OCI-M1 (cell line): ENCODE measurements at regions not wholly inside any gene's neighbourhood (a gene's known extent, or its start where the extent isn't known, plus 50 kb on each side); places are given as distances from the start of the nearest gene placed in this dataset.

Source experiments
- DNase-seq: peaks from one replicate; lab custom pipeline; 2025; lab: John Stamatoyannopoulos, UW

DNA sequence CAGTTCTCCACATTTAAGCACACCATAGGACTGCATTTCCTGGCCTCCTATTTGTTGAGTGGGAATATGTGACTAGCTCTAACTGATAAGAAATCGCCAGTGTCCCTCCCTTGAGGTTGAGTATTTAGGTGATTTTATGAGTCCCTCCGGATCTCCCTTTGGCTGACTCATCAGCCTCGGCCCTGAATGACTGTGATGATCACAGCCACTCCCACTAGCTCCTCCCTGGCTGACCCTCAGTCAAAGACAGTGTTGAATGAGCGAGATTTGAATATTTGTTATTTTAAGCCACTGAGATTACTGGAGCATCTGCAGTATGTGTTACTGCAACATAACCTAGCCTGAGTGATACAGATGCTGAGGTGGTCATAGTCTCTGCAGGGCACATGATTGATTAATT lies 515.3 kb downstream of the EPHB1 start:
- DNase-seq: no peak

DNA sequence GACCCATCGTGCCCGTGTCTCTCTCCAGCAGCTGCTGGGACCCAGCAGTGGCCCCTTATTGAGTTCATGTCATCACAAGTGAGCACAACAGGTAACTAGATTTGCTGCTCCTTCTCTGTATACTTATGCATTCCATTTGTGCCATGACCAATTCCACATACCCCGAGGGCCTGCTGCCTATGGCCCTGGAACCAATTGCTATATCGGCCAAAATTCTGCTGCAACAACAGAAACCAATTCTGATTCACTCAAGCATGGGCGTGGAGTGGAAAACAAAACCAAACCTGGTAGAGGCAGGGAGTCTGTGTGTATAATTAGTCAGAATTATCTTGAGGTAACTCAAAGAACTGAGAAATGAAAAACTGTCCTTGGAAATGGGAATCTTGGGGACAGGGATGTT lies 516.6 kb downstream of the EPHB1 start:
- no peak for DNase-seq

DNA sequence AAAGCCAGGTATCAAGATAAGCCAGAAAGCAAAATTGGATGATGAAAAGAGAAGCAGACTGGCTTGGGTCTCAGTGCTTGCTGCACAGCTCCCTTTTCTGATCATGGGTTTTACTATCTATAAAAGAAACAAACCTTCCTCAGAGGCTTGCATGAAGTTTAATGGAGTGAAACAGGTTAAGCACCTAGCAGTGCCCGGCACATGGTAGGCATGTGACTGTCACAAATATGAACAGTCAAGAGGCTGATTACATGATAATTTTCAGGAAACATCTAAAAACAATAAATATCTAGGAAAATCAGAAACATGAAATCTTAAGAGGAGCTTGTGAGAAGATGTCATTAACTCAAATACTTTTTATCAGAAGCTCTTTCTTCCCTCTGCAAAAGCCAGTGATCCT lies 519.2 kb downstream of the EPHB1 start:
- no peak for DNase-seq

DNA sequence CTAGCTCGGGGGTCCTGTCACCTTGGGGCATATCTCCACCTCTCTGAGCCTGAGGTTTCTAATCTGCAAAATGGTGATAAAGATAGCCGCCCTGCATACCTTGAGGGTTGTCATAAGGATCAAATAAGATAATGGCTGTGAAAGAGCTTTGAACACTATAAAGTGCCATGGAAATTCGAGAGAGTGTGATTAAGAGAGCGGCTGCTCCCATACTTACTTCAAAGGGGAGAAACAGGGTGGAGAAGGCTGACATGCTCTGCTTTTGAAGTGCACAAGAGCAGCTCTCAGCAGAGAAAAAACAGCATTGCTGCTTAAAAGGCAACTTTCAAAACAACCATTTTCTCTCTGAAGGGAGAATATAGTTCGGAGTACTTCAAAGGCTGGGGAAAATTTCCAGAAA lies 529.2 kb downstream of the EPHB1 start:
- DNase-seq: no peak

DNA sequence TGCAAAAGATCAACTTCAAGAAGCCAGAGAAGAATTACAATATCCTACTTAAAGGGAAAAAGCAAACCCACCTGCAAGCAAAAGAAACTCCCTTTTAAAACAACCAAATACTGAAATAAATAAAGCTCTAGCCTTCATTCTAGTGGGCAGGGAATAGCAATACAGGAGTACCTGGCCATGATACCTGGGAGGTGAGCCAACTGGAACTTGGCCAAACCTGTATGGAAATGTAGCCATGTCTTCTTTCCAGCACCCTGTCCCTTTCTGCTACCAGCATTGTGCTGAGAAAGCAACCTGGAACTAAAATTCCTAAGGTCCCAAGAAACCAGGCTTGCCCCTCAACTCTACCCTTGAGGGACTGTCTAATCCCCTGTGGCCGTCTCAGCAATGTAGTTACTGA lies 530.0 kb downstream of the EPHB1 start:
- DNase-seq: no peak

DNA sequence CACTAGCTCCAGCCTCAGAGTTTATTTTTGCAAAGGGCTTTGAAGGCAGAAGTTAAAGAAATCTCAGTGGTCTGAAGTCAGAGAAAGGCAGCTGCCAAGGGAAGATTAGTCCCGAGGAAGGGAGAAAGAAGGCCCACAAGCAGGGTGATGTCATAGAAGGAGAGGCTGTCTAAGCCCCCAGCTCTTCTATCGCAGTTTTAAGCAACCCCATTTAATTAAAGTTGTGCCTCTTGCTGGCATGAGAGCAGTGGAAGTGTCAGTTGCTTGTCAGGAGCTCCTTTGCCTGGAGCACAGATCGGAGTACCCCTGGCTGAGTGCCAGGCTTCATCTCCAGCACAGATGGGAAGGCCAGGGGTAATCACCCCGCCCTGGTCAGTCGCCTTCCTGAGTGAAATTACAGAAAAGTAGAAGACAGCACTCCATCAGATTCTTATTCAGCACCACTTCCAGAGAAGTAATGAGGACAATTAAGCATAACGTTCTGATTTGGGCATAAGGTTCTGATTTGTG lies 530.7 kb downstream of the EPHB1 start:
- no peak for DNase-seq

DNA sequence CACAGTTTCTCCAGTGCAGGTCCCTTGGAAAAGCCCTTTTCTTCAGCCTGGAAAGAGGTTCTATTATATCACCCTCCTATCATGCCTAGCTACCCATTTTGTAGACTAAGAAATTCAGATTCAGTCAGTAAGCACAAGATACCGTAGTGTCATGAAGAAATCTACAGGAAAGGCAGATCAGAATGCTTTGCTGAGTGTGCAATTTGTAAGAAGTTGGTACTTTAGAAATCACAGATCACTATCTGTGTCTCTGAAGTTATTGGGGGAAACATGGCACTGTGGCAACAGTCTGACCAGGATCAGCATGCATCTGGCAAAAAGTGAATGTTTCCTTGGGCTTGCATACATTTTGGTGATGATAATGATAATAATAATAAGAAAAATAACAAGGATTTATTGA lies 531.8 kb downstream of the EPHB1 start:
- DNase-seq: no peak

DNA sequence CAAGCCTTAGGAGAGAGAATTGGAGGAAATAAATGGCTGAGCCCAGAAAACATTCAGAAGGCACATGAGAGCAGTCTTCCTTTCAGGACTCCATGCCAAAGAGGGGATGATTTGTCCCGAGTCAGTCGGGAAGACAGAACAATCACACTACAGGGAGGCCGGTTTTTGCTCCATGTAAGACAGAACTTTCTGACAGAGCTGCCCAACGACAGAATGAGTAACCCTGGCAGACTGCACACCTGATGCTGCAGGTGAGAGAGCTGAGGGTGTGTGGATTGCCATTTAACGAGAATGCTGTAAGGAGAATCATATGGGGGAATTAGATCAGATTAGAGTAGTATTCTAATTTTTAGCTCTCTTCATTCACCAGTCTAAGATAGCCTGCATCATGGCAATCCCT lies 533.0 kb downstream of the EPHB1 start:
- DNase-seq: no peak

DNA sequence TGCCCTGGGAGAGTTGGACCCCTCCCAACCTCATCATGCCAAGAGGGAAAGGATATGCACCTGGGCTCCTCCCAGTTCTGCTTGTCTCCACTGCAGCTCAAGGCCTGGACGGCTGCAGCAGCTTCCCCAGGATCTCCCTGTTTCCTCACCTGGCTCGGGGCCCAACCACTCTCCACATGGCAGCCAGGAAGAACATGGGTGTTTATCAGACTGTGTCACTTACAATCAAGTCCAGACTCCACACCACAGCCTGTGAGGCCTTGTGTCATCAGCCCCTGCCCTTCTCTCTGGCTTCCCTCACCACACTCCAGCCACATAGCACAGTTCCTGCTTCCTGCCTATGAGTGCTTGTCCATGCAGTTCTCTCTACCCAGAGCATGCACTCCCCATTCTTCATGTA lies 534.4 kb downstream of the EPHB1 start:
- no peak for DNase-seq

DNA sequence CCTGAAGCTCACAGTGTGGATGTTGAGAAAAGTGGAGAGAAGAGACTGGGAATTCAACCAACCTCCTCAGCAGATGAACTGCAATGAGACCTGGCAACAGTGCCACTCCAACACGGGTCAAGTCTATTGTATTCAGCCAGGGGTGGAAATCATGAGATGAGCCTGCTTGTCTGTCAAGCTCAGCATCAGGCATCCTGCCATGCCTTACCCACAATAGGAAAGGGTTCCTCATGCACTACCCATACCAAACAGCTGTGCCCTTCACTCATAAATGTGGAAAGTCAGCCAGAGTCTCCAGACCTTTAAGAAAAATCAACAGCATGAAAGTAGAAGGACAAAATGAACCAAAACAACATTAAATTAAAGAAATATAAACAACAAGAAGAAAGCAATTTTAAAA lies 542.1 kb downstream of the EPHB1 start:
- DNase-seq: no peak

DNA sequence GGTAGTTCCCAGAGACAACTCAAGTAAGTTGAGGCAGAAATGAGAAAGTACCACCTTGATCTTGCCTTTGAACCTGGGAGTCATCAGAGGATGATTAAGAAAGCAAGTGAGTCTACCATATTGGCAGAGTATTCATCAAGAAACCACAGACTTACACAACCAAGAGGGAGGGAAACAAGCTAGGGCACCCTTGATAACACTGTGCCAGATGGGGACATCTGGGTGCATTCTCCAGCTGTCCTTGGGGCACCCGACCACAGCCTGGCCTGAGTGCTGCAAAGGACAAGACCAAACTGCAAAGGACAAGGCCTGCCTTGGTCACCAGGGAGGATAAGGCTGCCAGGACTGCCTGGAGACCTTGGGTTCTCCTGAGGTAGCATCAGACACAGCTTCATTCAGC lies 553.6 kb downstream of the EPHB1 start:
- DNase-seq: no peak

DNA sequence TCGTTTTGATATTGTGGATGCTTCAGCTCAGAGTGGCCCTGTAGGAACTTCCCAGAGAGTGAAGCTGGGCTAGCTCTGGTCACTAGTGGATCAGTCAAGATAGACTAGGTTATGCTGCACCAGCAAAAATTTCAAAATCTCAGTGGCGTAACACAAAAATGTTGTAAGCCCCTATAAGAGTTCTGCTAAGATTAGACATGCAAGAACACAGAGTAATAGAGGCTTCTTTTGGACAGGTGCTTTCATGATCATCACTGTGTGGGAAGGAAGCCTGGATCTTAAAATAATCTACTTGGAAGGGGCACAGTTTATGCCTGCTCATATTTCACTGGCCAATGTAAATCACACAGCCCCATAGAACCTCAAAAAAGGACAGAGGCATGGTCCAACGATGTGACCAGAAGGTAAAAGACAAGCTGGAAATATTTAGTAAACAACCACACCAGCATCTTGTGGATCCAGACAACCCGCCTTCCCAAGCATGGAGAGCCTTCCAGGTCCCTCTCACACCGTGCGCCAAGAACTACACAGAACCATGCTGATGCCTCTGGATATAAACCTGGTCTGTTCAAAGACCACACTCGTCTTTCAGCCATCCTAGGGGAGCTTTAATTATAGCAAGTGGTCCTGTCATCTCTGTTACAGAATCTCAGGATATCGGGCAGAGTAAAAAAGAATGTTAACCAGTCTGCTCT lies 554.3 kb downstream of the EPHB1 start:
- DNase-seq: no peak

DNA sequence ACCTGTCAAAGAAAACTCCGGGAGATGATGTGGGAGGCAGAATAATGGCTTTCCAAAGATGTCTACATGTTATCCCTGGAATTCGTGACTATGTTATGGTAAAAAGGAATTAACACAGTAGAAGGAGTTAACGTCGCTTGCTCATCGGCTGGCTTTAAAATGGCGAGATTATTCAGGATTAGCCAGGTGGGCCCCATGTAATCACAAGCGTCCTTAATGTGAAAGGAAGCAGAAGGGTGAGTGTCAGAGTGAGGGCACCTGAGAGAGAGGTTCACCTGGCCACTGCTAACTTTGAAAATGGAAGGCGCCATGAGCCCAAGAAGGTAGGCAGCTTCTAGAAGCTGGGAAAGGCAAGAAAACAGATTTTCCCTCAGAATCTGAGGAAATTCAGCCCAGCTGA lies 557.2 kb downstream of the EPHB1 start:
- DNase-seq: no peak

DNA sequence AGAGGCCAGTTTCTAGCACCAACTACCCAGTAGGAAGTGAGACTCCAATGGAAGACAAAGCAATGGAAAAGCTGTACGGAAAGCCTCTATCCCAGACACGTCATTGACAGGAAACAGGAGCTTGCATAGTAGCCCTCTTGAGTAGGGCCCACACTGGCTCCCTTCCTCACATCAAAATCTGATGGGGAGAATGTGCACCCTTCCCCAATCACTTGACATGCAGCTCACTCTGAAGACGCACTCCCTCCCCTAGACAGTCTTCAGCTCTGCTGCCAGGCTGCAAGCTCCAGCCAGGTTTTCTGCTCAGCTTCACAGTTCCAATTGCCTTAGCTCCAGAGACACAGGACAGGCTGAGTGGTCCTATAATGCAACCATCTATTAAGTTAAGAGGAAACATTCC lies 567.8 kb downstream of the EPHB1 start:
- DNase-seq: no peak

DNA sequence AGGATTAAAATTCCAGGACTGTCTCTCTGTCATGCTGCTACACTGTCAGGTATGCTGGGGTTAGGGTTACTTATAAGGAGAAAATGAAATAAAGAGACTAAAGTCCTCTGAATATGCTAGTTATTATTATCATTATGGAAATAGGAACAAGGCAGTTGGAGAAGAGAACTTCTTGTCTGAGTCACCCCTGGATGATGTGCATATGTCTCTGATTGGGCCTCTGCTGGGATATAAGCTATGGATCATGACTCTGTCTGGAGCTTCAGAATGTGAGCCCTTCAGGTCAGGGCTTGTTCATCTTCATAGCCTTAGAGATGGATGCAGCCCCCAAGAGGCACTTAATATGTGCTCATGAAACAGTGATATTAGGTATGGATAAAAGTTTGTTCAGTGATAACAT lies 569.6 kb downstream of the EPHB1 start:
- no peak for DNase-seq

DNA sequence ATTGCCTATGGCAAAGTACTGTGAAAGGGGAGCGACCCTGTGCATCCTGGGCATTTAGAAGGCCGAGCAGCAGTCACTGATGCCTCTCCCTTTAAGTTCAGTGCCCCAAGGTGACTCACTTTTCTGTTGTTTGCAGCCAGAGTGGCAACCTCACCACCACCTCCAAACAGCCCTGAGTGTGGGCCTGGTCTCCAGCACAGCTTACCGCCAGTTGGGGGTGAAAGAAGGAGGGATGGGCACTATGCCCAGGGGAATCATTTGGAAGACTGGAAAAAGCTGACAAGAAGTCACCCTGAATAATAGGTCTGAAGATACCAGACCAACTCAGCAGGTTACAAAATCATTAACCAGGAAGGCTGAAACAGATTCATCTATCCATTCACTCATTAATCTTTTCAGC lies 571.8 kb downstream of the EPHB1 start:
- DNase-seq: no peak

DNA sequence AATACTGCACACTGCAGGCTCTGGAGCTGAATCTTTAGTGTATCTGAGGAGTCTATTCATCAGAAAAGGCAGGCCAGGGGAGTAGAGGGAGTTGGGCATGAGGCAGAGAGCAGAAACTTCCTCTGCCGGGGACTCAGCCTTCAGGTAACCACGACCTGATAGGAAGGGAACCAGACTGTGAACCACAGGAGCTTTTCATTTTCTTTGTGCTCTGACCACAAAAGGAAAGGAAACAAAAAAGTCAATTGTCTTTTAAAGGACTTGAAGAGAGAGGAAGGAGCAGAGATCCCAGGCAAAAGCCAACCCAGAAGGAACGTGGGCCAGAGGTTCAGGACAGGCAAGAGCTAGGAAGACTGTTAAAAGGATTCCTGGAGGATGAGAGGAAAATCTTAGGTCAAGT lies 573.3 kb downstream of the EPHB1 start:
- no peak for DNase-seq

DNA sequence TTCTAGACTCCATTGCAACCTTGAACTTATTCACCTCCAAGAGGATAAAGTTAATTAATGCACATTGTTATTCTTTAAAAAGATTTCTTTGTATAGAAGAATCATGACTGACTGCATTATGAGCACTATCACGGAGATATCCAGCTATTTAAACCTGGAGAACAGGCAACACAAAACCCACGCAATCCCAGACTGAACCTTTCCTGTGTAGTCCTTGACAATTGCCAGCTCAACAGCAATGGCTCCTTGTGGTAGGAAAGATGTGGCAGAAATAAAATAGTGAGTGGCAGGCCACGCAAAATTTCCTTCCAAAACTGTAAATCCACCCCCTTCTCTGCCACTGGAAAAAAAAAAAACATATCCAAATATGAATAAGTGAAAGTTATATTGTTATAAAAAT lies 573.7 kb downstream of the EPHB1 start:
- no peak for DNase-seq

DNA sequence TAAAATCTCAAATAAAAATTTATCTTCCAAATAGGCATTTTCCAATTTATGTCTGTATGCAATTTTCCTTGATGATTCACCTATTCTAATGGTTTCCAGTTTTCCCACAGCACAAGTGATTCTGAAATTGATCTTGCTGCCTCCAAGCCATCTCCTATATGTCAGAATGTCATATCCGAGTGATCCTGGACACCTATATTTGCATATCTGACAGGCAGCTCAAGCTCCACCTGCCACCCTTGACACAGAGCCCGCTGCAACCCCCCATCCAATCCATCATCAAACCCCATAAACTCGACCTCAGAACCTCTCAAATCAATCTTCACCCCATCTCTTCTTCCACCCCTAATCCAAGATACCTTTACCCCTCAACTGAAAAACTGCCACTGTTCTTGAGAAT lies 579.5 kb downstream of the EPHB1 start:
- no peak for DNase-seq

DNA sequence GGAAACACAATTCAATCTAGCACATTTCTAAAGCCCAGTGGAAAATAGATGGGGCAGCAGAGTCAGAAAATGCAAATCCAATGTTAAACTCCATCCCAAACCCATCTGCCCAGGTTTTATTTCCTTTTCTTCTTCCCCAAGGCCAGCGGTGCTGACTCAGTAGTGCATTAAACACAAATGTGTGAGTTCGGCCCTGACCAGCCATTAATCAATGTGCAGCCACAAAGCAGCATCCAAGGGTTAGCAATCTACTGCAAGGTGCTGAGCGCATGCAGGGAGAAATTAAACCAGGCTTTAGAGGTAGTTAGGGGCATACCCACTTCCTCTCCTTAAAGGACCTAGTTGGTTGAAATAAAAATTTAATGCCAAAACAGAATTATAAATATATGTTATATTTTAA lies 583.3 kb upstream of the PPP2R3A start:
- DNase-seq: no peak

DNA sequence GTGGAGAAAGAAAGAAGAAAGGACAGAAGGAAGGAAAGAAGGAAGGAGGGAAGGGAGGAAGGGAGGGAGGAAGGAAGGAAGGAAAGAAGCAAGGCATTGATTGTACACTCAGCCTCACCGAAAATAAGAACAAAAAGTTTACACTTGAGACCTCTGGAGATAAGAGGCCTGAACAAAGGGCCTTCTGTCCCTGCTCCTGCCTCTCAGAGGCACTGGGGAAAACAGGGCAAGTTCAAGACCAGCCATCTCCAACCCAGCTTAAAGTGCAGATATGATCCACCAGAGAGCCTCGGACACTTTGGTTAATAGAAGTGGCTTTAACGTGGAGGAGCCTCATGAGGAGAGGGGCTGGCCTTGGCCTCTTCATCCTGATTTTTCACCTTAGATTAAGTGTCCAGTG lies 582.9 kb upstream of the PPP2R3A start:
- no peak for DNase-seq

DNA sequence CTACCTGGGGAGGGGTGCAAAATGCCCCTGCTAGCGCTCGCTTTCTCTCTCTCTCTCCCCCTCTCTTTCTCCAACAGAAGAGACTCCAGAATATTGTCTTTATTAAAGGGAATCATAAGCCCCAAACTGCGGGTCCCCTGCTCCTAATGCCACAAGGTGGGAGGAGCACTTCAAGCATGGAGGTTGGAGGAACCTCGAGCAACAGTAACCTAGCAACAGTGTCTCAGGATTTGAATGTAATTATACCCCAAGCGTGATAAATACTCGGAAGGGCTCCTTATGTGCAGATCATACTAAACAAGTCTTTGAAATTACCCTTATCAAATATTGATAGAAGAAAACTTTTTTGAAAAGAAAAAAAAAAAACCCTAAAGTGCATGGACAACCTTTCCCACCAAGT lies 582.2 kb upstream of the PPP2R3A start:
- DNase-seq: no peak

DNA sequence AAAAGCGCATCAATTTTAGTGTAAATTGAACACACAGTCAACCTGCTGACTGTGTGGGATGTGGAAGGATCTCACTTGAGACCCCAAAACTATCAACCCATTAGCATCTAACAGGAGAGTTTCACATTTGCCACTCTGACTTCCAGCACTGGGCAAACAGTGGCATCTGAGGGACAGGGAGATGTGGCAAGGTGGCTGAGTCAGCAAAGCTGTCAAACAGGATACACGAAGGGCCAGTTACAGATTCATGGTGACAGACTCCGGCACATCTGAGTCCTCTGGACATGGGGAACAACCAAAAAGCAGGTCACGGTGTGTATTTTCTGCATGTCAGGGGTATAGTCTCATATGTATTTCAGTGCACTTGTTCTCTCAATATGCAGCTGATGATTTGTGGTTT lies 573.4 kb upstream of the PPP2R3A start:
- DNase-seq: no peak

DNA sequence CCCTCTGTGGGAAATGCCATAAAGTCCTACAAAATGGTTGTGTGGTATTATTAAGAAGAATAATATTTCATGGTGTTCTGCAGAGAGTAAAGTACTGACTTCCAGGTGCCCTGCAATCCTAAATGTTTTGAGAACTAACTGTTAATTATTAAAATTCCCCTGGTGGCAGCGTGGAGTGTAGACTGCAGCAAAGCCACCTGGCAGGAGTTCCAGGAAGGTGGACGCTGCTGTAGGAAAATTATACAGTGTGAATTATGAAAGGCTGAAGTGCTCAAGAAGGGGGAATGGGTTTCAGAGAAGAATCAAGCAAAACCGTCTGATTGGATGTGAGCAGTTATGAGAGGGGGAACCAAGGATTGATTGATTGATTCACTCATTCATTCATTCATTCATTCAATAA lies 572.4 kb upstream of the PPP2R3A start:
- DNase-seq: no peak
